Osteocyte (in vitro differentiated cells): ENCODE measurements at regions not wholly inside any gene's neighbourhood (a gene's known extent, or its start where the extent isn't known, plus 50 kb on each side); places are given as distances from the start of the nearest gene placed in this dataset.

ENCODE experiments used
- DNase-seq: peaks from one replicate; pipeline ENCODE4 v3.0.0; 2021; ENCODE audit warnings: mixed read lengths; ENCODE audit not compliant: unreplicated experiment; ENCODE audit errors: extremely low spot score
- H3K27ac Mint-ChIP-seq: one replicate; pipeline ENCODE4 v1.8.0; 2021; ENCODE audit warnings: mild to moderate bottlenecking, mixed read lengths; ENCODE audit not compliant: unreplicated experiment
- H3K27me3 Mint-ChIP-seq: one replicate; pipeline ENCODE4 v1.8.0; 2021; ENCODE audit warnings: mixed read lengths; ENCODE audit not compliant: unreplicated experiment
- H3K36me3 Mint-ChIP-seq: one replicate; pipeline ENCODE4 v1.8.0; 2021; ENCODE audit warnings: mixed read lengths; ENCODE audit not compliant: unreplicated experiment
- H3K4me1 Mint-ChIP-seq: one replicate; pipeline ENCODE4 v1.8.0; 2021; ENCODE audit warnings: mixed read lengths; ENCODE audit not compliant: unreplicated experiment
- H3K4me3 Mint-ChIP-seq: one replicate; pipeline ENCODE4 v1.8.0; 2021; ENCODE audit warnings: mild to moderate bottlenecking, moderate library complexity, mixed read lengths; ENCODE audit not compliant: unreplicated experiment
- H3K9me3 Mint-ChIP-seq: one replicate; pipeline ENCODE4 v1.8.0; 2021; ENCODE audit warnings: mixed read lengths; ENCODE audit not compliant: unreplicated experiment
- CTCF ChIP-seq: fragments of 200-600 bp; sonication (generic); IDR thresholded peaks from 2 replicates; pipeline ENCODE4 v1.5.0; 2021; ENCODE audit warnings: antibody characterized with exemption, mild to moderate bottlenecking, moderate library complexity

GRCh38 chr3:197421021-197421420 is 122.6 kb upstream of the DLG1 start:
- peaks cover 3% of the 10 kb centered on the region for H3K27me3 Mint-ChIP-seq
- H3K9me3 Mint-ChIP-seq = no peaks in the 10 kb centered on the region
- H3K4me3 Mint-ChIP-seq = no peak overlapping the region
- no peak for TF ChIP-seq CTCF
- H3K4me1 Mint-ChIP-seq = peaks cover 22% of the 10 kb centered on the region
- no peaks in the 10 kb centered on the region for H3K36me3 Mint-ChIP-seq
- no peak overlapping the region for H3K27ac Mint-ChIP-seq
- DNase-seq = no peak

GRCh38 chr3:197420566-197420965 is 122.2 kb upstream of the DLG1 start:
- H3K27ac Mint-ChIP-seq = peak overlapping the region; percentile 7
- no peaks in the 10 kb centered on the region for H3K9me3 Mint-ChIP-seq
- H3K36me3 Mint-ChIP-seq = no peaks in the 10 kb centered on the region
- H3K4me1 Mint-ChIP-seq = peaks cover 18% of the 10 kb centered on the region
- no peak for DNase-seq
- H3K27me3 Mint-ChIP-seq = peaks cover 3% of the 10 kb centered on the region
- H3K4me3 Mint-ChIP-seq = no peak overlapping the region
- no peak for TF ChIP-seq CTCF

- peak overlapping the region; percentile 7 for H3K27ac Mint-ChIP-seq
- H3K27me3 Mint-ChIP-seq = peaks cover 3% of the 10 kb centered on the region
- H3K36me3 Mint-ChIP-seq = no peaks in the 10 kb centered on the region
- H3K4me1 Mint-ChIP-seq = peaks cover 18% of the 10 kb centered on the region
- DNase-seq = no peak
- no peaks in the 10 kb centered on the region for H3K9me3 Mint-ChIP-seq
- H3K4me3 Mint-ChIP-seq = no peak overlapping the region
- no peak for TF ChIP-seq CTCF
These were observed 121.7 kb upstream of the DLG1 start for GRCh38 chr3:197420115-197420514.

- Mint-ChIP-seq H3K27me3 (peaks cover 3% of the 10 kb centered on the region), H3K27ac (no peak overlapping the region), H3K9me3 (no peaks in the 10 kb centered on the region), H3K4me3 (no peak overlapping the region), H3K36me3 (no peaks in the 10 kb centered on the region), H3K4me1 (peaks cover 14% of the 10 kb centered on the region)
- TF ChIP-seq CTCF = no peak
- DNase-seq = no peak
These were observed 121.3 kb upstream of the DLG1 start for GRCh38 chr3:197419696-197420095.

- no peak for TF ChIP-seq CTCF
- Mint-ChIP-seq H3K27me3 (peaks cover 3% of the 10 kb centered on the region), H3K4me1 (peaks cover 14% of the 10 kb centered on the region), H3K4me3 (no peak overlapping the region), H3K9me3 (peaks cover 2% of the 10 kb centered on the region), H3K36me3 (no peaks in the 10 kb centered on the region), H3K27ac (no peak overlapping the region)
- no peak for DNase-seq
These were observed 119.7 kb upstream of the DLG1 start for GRCh38 chr3:197417911-197418618.
